ENCODE measurements at regions not wholly inside any gene's neighbourhood (a gene's known extent, or its start where the extent isn't known, plus 50 kb on each side); places are given as distances from the start of the nearest gene placed in this dataset.

DNA sequence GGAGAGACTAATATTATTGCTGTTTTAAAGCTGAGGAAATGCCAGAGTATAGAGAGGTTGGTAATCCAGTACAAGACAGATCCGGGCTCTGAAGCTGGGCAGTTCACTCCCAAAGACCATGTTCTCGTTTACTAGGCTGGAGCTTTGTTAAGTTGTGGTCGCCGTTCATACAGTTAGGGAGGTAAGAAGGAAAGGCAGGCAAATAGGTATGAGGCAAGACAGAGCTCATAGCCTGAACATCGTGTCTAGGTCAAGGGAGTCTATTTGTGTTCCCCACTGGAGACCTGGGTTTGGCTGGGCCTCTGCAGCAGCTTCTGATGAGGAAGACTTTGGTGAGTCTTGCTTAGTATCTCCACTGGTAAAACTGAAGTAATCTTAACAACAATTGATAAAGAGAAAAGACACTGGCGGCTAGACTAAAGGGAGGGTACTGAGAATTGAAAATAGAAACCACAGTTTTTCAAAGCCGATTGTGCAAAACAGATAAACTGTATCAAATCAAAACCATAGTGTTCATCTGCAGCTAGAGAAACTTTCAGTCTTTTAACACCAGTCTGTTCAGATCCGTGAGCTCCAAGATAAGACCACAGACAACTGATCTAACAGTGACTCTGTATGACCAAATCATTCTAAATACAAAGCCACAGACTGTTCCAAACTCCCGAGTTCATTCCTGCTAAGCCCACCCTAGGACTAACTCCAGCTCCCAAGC is 217.0 kb upstream of the FAM78B start:
- H3K27ac ChIP-seq (ENCODE audit: low read depth, low read length): no peak overlapping the region
- TF ChIP-seq EZH2phosphoT487 (conservative IDR thresholded peaks at IDR 0.05; ENCODE audit: low read length) (no peak), CTCF (IDR thresholded peaks at IDR 0.05; ENCODE audit: insufficient read depth, low read length, poor library complexity, severe bottlenecking) (no peak)
- no peak overlapping the region for H3K4me2 ChIP-seq (ENCODE audit: low read depth, low read length, poor library complexity, severe bottlenecking)
- no peak overlapping the region for H3K9ac ChIP-seq (ENCODE audit: low read length)
- no peaks in the 10 kb centered on the region for H3K9me2 ChIP-seq (replicated peaks; ENCODE audit: insufficient read depth, low read length)
- H3K36me3 ChIP-seq (ENCODE audit: low read length): no peaks in the 10 kb centered on the region
- no peak overlapping the region for H2AFZ ChIP-seq (ENCODE audit: low read depth, low read length, severe bottlenecking)
- no peaks in the 10 kb centered on the region for H3K9me3 ChIP-seq (ENCODE audit: insufficient read depth, low read length)
- H3K79me2 ChIP-seq (ENCODE audit: insufficient read depth, low read length): no peaks in the 10 kb centered on the region
- H3K4me3 ChIP-seq (ENCODE audit: insufficient read depth, low read length, poor library complexity, severe bottlenecking): no peak overlapping the region
- H3F3A ChIP-seq (ENCODE audit: insufficient read depth): no peaks in the 10 kb centered on the region
- H4K20me1 ChIP-seq (ENCODE audit: low read depth, low read length): no peaks in the 10 kb centered on the region
- H3K27me3 ChIP-seq (ENCODE audit: low read length): no peaks in the 10 kb centered on the region

DNA sequence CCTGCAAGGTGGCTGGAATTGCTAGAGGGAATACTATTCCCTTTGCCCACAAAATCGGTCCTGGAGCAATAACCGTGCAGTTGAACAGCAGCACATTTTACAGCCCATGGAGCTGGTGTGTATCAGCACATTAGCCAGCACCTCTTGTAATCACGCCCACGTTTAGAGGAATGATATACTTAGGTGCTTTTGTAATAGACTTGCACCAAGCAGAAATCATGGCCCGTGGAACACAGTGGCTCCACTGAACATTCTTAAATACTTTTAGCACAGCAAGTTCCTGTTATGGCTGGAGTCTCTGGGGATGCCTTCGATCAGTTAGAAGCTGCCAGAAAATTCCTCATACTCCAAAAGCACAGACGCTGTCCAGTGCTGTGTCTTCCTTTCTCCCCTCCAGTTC is 218.1 kb upstream of the FAM78B start:
- no peaks in the 10 kb centered on the region for H3K36me3 ChIP-seq (ENCODE audit: low read length)
- H3K9me3 ChIP-seq (ENCODE audit: insufficient read depth, low read length): no peaks in the 10 kb centered on the region
- no peak overlapping the region for H3K4me3 ChIP-seq (ENCODE audit: insufficient read depth, low read length, poor library complexity, severe bottlenecking)
- TF ChIP-seq CTCF (IDR thresholded peaks at IDR 0.05; ENCODE audit: insufficient read depth, low read length, poor library complexity, severe bottlenecking) (no peak), EZH2phosphoT487 (conservative IDR thresholded peaks at IDR 0.05; ENCODE audit: low read length) (no peak)
- H3K27me3 ChIP-seq (ENCODE audit: low read length): no peaks in the 10 kb centered on the region
- no peak overlapping the region for H2AFZ ChIP-seq (ENCODE audit: low read depth, low read length, severe bottlenecking)
- no peaks in the 10 kb centered on the region for H4K20me1 ChIP-seq (ENCODE audit: low read depth, low read length)
- H3K9ac ChIP-seq (ENCODE audit: low read length): no peak overlapping the region
- no peaks in the 10 kb centered on the region for H3F3A ChIP-seq (ENCODE audit: insufficient read depth)
- no peaks in the 10 kb centered on the region for H3K79me2 ChIP-seq (ENCODE audit: insufficient read depth, low read length)
- no peak overlapping the region for H3K27ac ChIP-seq (ENCODE audit: low read depth, low read length)
- H3K4me2 ChIP-seq (ENCODE audit: low read depth, low read length, poor library complexity, severe bottlenecking): no peak overlapping the region
- no peaks in the 10 kb centered on the region for H3K9me2 ChIP-seq (replicated peaks; ENCODE audit: insufficient read depth, low read length)

DNA sequence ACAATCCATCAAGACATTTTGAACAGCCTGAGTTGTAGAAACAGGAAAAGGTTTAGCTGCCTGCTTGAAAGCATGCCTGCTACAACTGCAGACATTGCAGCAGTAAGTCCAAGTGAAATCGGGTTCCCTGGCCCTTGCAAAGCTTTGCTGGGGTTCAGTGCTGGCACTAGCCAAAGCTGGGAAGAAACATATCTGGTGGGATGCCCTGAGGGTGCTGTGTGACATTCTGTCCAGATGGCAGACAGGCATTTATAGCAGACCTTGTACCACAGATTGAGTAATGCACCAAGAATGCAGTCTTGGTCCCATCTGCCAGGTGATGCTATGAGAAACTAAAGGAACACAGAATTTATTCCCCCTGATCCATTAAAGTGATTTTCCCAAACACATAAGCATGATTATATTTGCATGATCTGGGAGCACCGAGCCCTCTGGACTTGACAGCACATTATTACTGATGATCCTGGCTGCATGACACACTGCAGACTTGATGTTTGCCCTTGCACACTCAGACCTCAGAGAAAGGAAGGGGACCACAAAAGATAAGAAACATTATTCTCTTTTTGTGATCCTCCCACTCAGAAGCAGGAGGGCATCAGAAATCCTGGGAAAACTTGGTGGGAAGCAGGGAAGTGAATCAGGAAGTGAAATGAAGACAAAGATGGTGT is 223.7 kb upstream of the FAM78B start:
- Histone ChIP-seq H3K27ac (ENCODE audit: low read depth, low read length) (no peak overlapping the region), H3K36me3 (ENCODE audit: low read length) (no peaks in the 10 kb centered on the region), H3K9me2 (replicated peaks; ENCODE audit: insufficient read depth, low read length) (no peaks in the 10 kb centered on the region), H3K4me3 (ENCODE audit: insufficient read depth, low read length, poor library complexity, severe bottlenecking) (no peak overlapping the region), H4K20me1 (ENCODE audit: low read depth, low read length) (no peaks in the 10 kb centered on the region), H3K9me3 (ENCODE audit: insufficient read depth, low read length) (no peaks in the 10 kb centered on the region), H3F3A (ENCODE audit: insufficient read depth) (no peaks in the 10 kb centered on the region), H3K4me2 (ENCODE audit: low read depth, low read length, poor library complexity, severe bottlenecking) (no peak overlapping the region), H3K27me3 (ENCODE audit: low read length) (no peaks in the 10 kb centered on the region), H3K9ac (ENCODE audit: low read length) (no peak overlapping the region), H2AFZ (ENCODE audit: low read depth, low read length, severe bottlenecking) (no peak overlapping the region), H3K79me2 (ENCODE audit: insufficient read depth, low read length) (no peaks in the 10 kb centered on the region)
- TF ChIP-seq EZH2phosphoT487 (conservative IDR thresholded peaks at IDR 0.05; ENCODE audit: low read length): no peak
- TF ChIP-seq CTCF (IDR thresholded peaks at IDR 0.05; ENCODE audit: insufficient read depth, low read length, poor library complexity, severe bottlenecking): no peak
